Neural progenitor cell (in vitro differentiated cells): ENCODE measurements at regions not wholly inside any gene's neighbourhood (a gene's known extent, or its start where the extent isn't known, plus 50 kb on each side); places are given as distances from the start of the nearest gene placed in this dataset.

Source experiments
- EZH2 ChIP-seq: fragments of 200-600 bp; sonication (generic); IDR thresholded peaks from 2 replicates; pipeline ENCODE4 v1.6.1; 2017; ENCODE audit warnings: antibody characterized with exemption, mild to moderate bottlenecking, moderate library complexity
- TF ChIP-seq, protein P1 (sequence below): fragments of 200-600 bp; sonication (generic); IDR thresholded peaks from 2 replicates; pipeline ENCODE4 v1.5.1; 2017; ENCODE audit warnings: antibody characterized with exemption, mild to moderate bottlenecking

DNA sequence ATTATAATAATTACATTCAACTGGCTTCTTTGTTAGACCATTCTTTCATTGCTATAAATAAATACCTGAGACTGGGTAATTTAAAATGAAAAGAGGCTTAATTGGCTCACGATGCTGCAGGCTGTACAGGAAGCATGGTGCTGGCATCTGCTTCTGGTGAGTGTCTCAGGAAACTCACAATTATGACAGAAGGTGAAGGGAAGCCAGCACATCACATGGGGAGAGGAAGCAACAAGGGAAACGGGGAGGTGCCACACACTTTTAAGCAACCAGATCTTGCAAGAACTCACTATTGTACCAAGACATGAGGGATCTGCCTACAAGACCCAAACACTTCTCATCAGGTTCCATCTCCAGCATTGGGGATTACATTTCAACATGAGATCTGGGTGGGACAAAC, 413.1 kb upstream of the ARRDC4 start:
- TF ChIP-seq, protein P1, sequence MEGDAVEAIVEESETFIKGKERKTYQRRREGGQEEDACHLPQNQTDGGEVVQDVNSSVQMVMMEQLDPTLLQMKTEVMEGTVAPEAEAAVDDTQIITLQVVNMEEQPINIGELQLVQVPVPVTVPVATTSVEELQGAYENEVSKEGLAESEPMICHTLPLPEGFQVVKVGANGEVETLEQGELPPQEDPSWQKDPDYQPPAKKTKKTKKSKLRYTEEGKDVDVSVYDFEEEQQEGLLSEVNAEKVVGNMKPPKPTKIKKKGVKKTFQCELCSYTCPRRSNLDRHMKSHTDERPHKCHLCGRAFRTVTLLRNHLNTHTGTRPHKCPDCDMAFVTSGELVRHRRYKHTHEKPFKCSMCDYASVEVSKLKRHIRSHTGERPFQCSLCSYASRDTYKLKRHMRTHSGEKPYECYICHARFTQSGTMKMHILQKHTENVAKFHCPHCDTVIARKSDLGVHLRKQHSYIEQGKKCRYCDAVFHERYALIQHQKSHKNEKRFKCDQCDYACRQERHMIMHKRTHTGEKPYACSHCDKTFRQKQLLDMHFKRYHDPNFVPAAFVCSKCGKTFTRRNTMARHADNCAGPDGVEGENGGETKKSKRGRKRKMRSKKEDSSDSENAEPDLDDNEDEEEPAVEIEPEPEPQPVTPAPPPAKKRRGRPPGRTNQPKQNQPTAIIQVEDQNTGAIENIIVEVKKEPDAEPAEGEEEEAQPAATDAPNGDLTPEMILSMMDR = no peak
- TF ChIP-seq EZH2 = no peak
